ENCODE measurements at regions not wholly inside any gene's neighbourhood (a gene's known extent, or its start where the extent isn't known, plus 50 kb on each side); places are given as distances from the start of the nearest gene placed in this dataset.
"Not testable (repeated sequence)": the region's sequence is repeated elsewhere in the genome, so short reads cannot be mapped to it uniquely, and the experiment has no call there.

GRCh38 chr9:41347893-41348292, 158.8 kb upstream of the ZNG1F start:
- H3K27ac ChIP-seq; DNase-seq (ENCODE audit: low spot score); H3K9me3 ChIP-seq; ATAC-seq (ENCODE audit: insufficient number of reproducible peaks, low FRiP score, low read depth); H3K4me1 ChIP-seq (ENCODE audit: control insufficient read depth in 1 of 2, low read depth in 2 of 2); H3K4me3 ChIP-seq; H3K36me3 ChIP-seq; H3K27me3 ChIP-seq (replicated peaks; ENCODE audit: insufficient read depth): not testable (repeated sequence)

- H3K4me3 ChIP-seq; H3K27me3 ChIP-seq (replicated peaks; ENCODE audit: insufficient read depth); ATAC-seq (ENCODE audit: insufficient number of reproducible peaks, low FRiP score, low read depth); H3K36me3 ChIP-seq; DNase-seq (ENCODE audit: low spot score); H3K27ac ChIP-seq; H3K4me1 ChIP-seq (ENCODE audit: control insufficient read depth in 1 of 2, low read depth in 2 of 2); H3K9me3 ChIP-seq: not testable (repeated sequence)
Observed at GRCh38 chr9:41332562-41332961, 143.4 kb upstream of the ZNG1F start.

GRCh38 chr9:41321277-41321676, 132.2 kb upstream of the ZNG1F start:
- H3K27ac ChIP-seq; H3K36me3 ChIP-seq; DNase-seq (ENCODE audit: low spot score); H3K27me3 ChIP-seq (replicated peaks; ENCODE audit: insufficient read depth); H3K4me1 ChIP-seq (ENCODE audit: control insufficient read depth in 1 of 2, low read depth in 2 of 2); H3K9me3 ChIP-seq; ATAC-seq (ENCODE audit: insufficient number of reproducible peaks, low FRiP score, low read depth); H3K4me3 ChIP-seq: not testable (repeated sequence)

- ATAC-seq (ENCODE audit: insufficient number of reproducible peaks, low FRiP score, low read depth); H3K27ac ChIP-seq; H3K4me1 ChIP-seq (ENCODE audit: control insufficient read depth in 1 of 2, low read depth in 2 of 2); H3K36me3 ChIP-seq; H3K9me3 ChIP-seq; H3K4me3 ChIP-seq; H3K27me3 ChIP-seq (replicated peaks; ENCODE audit: insufficient read depth); DNase-seq (ENCODE audit: low spot score): not testable (repeated sequence)
Observed at GRCh38 chr9:41308953-41309352, 119.8 kb upstream of the ZNG1F start.

GRCh38 chr9:41285744-41286143, 96.6 kb upstream of the ZNG1F start:
- H3K36me3 ChIP-seq; DNase-seq (ENCODE audit: low spot score); ATAC-seq (ENCODE audit: insufficient number of reproducible peaks, low FRiP score, low read depth); H3K27ac ChIP-seq; H3K4me3 ChIP-seq; H3K27me3 ChIP-seq (replicated peaks; ENCODE audit: insufficient read depth); H3K9me3 ChIP-seq; H3K4me1 ChIP-seq (ENCODE audit: control insufficient read depth in 1 of 2, low read depth in 2 of 2): not testable (repeated sequence)

- H3K4me1 ChIP-seq (ENCODE audit: control insufficient read depth in 1 of 2, low read depth in 2 of 2); DNase-seq (ENCODE audit: low spot score); H3K27ac ChIP-seq; H3K27me3 ChIP-seq (replicated peaks; ENCODE audit: insufficient read depth); H3K4me3 ChIP-seq; H3K9me3 ChIP-seq; ATAC-seq (ENCODE audit: insufficient number of reproducible peaks, low FRiP score, low read depth); H3K36me3 ChIP-seq: not testable (repeated sequence)
Observed at GRCh38 chr9:41280299-41281238, 91.5 kb upstream of the ZNG1F start.

- H3K4me3 ChIP-seq; H3K27me3 ChIP-seq (replicated peaks; ENCODE audit: insufficient read depth); H3K27ac ChIP-seq; H3K4me1 ChIP-seq (ENCODE audit: control insufficient read depth in 1 of 2, low read depth in 2 of 2); H3K9me3 ChIP-seq; ATAC-seq (ENCODE audit: insufficient number of reproducible peaks, low FRiP score, low read depth); DNase-seq (ENCODE audit: low spot score); H3K36me3 ChIP-seq: not testable (repeated sequence)
Observed at GRCh38 chr9:41279437-41279836, 90.3 kb upstream of the ZNG1F start.

- H3K4me3 ChIP-seq; DNase-seq (ENCODE audit: low spot score); H3K4me1 ChIP-seq (ENCODE audit: control insufficient read depth in 1 of 2, low read depth in 2 of 2); ATAC-seq (ENCODE audit: insufficient number of reproducible peaks, low FRiP score, low read depth); H3K27ac ChIP-seq; H3K27me3 ChIP-seq (replicated peaks; ENCODE audit: insufficient read depth); H3K9me3 ChIP-seq; H3K36me3 ChIP-seq: not testable (repeated sequence)
Observed at GRCh38 chr9:41279033-41279432, 89.9 kb upstream of the ZNG1F start.

GRCh38 chr9:41273549-41274267, 84.6 kb upstream of the ZNG1F start:
- H3K36me3 ChIP-seq; H3K27ac ChIP-seq; DNase-seq (ENCODE audit: low spot score); H3K4me1 ChIP-seq (ENCODE audit: control insufficient read depth in 1 of 2, low read depth in 2 of 2); ATAC-seq (ENCODE audit: insufficient number of reproducible peaks, low FRiP score, low read depth); H3K9me3 ChIP-seq; H3K27me3 ChIP-seq (replicated peaks; ENCODE audit: insufficient read depth): not testable (repeated sequence)
- peak overlapping the region; percentile 67 for H3K4me3 ChIP-seq

GRCh38 chr9:41272879-41273548, 83.9 kb upstream of the ZNG1F start:
- H3K4me3 ChIP-seq, result peak overlapping the region; percentile 66
- not testable (repeated sequence) for H3K27ac ChIP-seq; H3K27me3 ChIP-seq (replicated peaks; ENCODE audit: insufficient read depth); H3K36me3 ChIP-seq; H3K4me1 ChIP-seq (ENCODE audit: control insufficient read depth in 1 of 2, low read depth in 2 of 2); ATAC-seq (ENCODE audit: insufficient number of reproducible peaks, low FRiP score, low read depth); DNase-seq (ENCODE audit: low spot score); H3K9me3 ChIP-seq

GRCh38 chr9:41270992-41271391, 81.9 kb upstream of the ZNG1F start:
- not testable (repeated sequence) for H3K27ac ChIP-seq; H3K9me3 ChIP-seq; H3K36me3 ChIP-seq; H3K4me1 ChIP-seq (ENCODE audit: control insufficient read depth in 1 of 2, low read depth in 2 of 2); ATAC-seq (ENCODE audit: insufficient number of reproducible peaks, low FRiP score, low read depth); DNase-seq (ENCODE audit: low spot score); H3K27me3 ChIP-seq (replicated peaks; ENCODE audit: insufficient read depth); H3K4me3 ChIP-seq

- H3K27me3 ChIP-seq (replicated peaks; ENCODE audit: insufficient read depth); ATAC-seq (ENCODE audit: insufficient number of reproducible peaks, low FRiP score, low read depth); H3K9me3 ChIP-seq; H3K4me3 ChIP-seq; H3K4me1 ChIP-seq (ENCODE audit: control insufficient read depth in 1 of 2, low read depth in 2 of 2); H3K36me3 ChIP-seq; DNase-seq (ENCODE audit: low spot score); H3K27ac ChIP-seq: not testable (repeated sequence)
Observed at GRCh38 chr9:41269471-41269870, 80.4 kb upstream of the ZNG1F start.
